ENCODE measurements at regions not wholly inside any gene's neighbourhood (a gene's known extent, or its start where the extent isn't known, plus 50 kb on each side); places are given as distances from the start of the nearest gene placed in this dataset.

- TF ChIP-seq CTCF (IDR thresholded peaks at IDR 0.05) (peak in 2 of 3 experiments; percentile 4 to 28), POLR2A (IDR thresholded peaks at IDR 0.05) (no peak), POLR2AphosphoS5 (IDR thresholded peaks at IDR 0.05; ENCODE audit: insufficient read depth in 1 of 2, low read depth in 1 of 2) (no peak)
Measured at GRCh38 chr7:118352867-118353453, 128.5 kb downstream of the ANKRD7 start.

Measured in vagina (tissue), 2 donors.